GM12872 (cell line): ENCODE measurements at regions not wholly inside any gene's neighbourhood (a gene's known extent, or its start where the extent isn't known, plus 50 kb on each side); places are given as distances from the start of the nearest gene placed in this dataset.

ENCODE experiments used
- CTCF ChIP-seq: IDR thresholded peaks from 3 replicates; pipeline ENCODE4 v1.5.1; 2011; ENCODE audit warnings: low read depth, mild to moderate bottlenecking, low read length, moderate library complexity; ENCODE audit not compliant: insufficient read depth

GRCh38 chr4:26029568-26030131, 115.6 kb downstream of the SMIM20 start:
- TF ChIP-seq CTCF: no peak

GRCh38 chr4:26030260-26030667, 116.2 kb downstream of the SMIM20 start:
- TF ChIP-seq CTCF: no peak

- TF ChIP-seq CTCF: no peak
Measured at GRCh38 chr4:26030780-26031179, 116.8 kb downstream of the SMIM20 start.

GRCh38 chr4:26031704-26032103, 117.7 kb downstream of the SMIM20 start:
- TF ChIP-seq CTCF: no peak

- no peak for TF ChIP-seq CTCF
Measured at GRCh38 chr4:26032142-26032541, 118.1 kb downstream of the SMIM20 start.

- TF ChIP-seq CTCF: no peak
Measured at GRCh38 chr4:26032630-26033317, 118.8 kb downstream of the SMIM20 start.

- TF ChIP-seq CTCF: no peak
Measured at GRCh38 chr4:26033389-26033788, 119.4 kb downstream of the SMIM20 start.

- 0 out of 3 replicates have a peak, but pooled peaks have one; percentile 3 for TF ChIP-seq CTCF
Measured at GRCh38 chr4:26034849-26035248, 120.8 kb downstream of the SMIM20 start.
